ENCODE measurements at regions not wholly inside any gene's neighbourhood (a gene's known extent, or its start where the extent isn't known, plus 50 kb on each side); places are given as distances from the start of the nearest gene placed in this dataset.

DNA sequence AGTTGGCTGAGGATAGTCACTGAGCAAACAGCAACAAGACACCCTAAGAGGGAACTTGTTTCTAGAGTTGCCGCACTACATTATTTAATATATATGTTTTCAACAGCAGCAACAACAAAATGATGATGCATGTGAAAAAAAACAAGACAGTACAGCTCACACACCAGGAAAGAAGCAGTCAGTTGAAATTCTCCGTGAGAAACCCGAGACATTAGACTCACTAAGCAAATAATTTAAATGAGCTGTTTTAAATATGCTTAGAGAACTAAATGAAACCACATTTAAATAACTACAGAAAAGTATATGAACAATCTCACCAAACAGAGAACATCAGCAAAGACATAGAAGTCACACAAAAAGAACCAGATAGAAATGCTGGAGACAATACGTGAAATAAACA, 426.3 kb upstream of the PFKP start:
- TF ChIP-seq SP1 (IDR thresholded peaks at IDR 0.05) (no peak), TARDBP (IDR thresholded peaks at IDR 0.05) (no peak), ZNF384 (IDR thresholded peaks at IDR 0.05) (no peak), SUZ12 (IDR thresholded peaks at IDR 0.05) (no peak), ARNT (IDR thresholded peaks at IDR 0.05) (no peak), FOXM1 (IDR thresholded peaks at IDR 0.05; ENCODE audit: borderline replicate concordance) (no peak), LEF1 (IDR thresholded peaks at IDR 0.05; ENCODE audit: borderline replicate concordance) (no peak), HDGF (IDR thresholded peaks at IDR 0.05; ENCODE audit: borderline replicate concordance) (no peak), BHLHE40 (IDR thresholded peaks at IDR 0.05; ENCODE audit: borderline replicate concordance) (no peak), FOXA1 (IDR thresholded peaks at IDR 0.05) (no peak), ELF4 (IDR thresholded peaks at IDR 0.05) (no peak), FOXK2 (IDR thresholded peaks at IDR 0.05) (no peak), CTBP1 (IDR thresholded peaks at IDR 0.05; ENCODE audit: borderline replicate concordance) (no peak)
